H9 (cell line): ENCODE measurements at regions not wholly inside any gene's neighbourhood (a gene's known extent, or its start where the extent isn't known, plus 50 kb on each side); places are given as distances from the start of the nearest gene placed in this dataset.

Experiments
- DNase-seq: peaks from one replicate; pipeline ENCODE4 v3.0.0-alpha.2; 2017
- H2AFZ ChIP-seq: one replicate; pipeline ENCODE4 v1.6.1; 2013; ENCODE audit warnings: mild to moderate bottlenecking, low read length, control low read depth, moderate library complexity
- H2AK5ac ChIP-seq: 2 replicates; pipeline ENCODE4 v1.6.1; 2013; ENCODE audit warnings: low read length, control low read depth, mixed read lengths; ENCODE audit not compliant: insufficient read length
- H2BK120ac ChIP-seq: one replicate; pipeline ENCODE4 v1.6.1; 2013; ENCODE audit warnings: low read depth, mild to moderate bottlenecking, low read length, control low read depth, inconsistent platforms; ENCODE audit not compliant: poor library complexity, severe bottlenecking
- H2BK12ac ChIP-seq: 2 replicates; pipeline ENCODE4 v1.6.1; 2013; ENCODE audit warnings: low read length, control low read depth, mixed read lengths, low read depth; ENCODE audit not compliant: insufficient read length
- H2BK15ac ChIP-seq: 2 replicates; pipeline ENCODE4 v1.6.1; 2013; ENCODE audit warnings: low read depth, low read length, control low read depth
- H2BK20ac ChIP-seq: one replicate; pipeline ENCODE4 v1.6.1; 2013; ENCODE audit warnings: low read depth, mild to moderate bottlenecking, low read length, control low read depth, inconsistent platforms; ENCODE audit not compliant: poor library complexity, severe bottlenecking
- H2BK5ac ChIP-seq: 2 replicates; pipeline ENCODE4 v1.6.1; 2013; ENCODE audit warnings: low read length, control low read depth, mixed read lengths; ENCODE audit not compliant: insufficient read length
- H3K14ac ChIP-seq: 2 replicates; pipeline ENCODE4 v1.6.1; 2013; ENCODE audit warnings: low read length, control low read depth; ENCODE audit not compliant: insufficient read depth
- H3K18ac ChIP-seq: 2 replicates; pipeline ENCODE4 v1.6.1; 2013; ENCODE audit warnings: low read depth, mild to moderate bottlenecking, mixed read lengths, low read length, control low read depth; ENCODE audit not compliant: insufficient read length
- H3K23ac ChIP-seq: 2 replicates; pipeline ENCODE4 v1.6.1; 2013; ENCODE audit warnings: low read length, control low read depth, mixed read lengths, low read depth; ENCODE audit not compliant: insufficient read length
- H3K23me2 ChIP-seq: 2 replicates; pipeline ENCODE4 v1.6.1; 2013; ENCODE audit warnings: low read depth, mild to moderate bottlenecking, mixed read lengths, low read length, control low read depth; ENCODE audit not compliant: insufficient read length, poor library complexity, severe bottlenecking
- H3K27ac ChIP-seq: 2 replicates; pipeline ENCODE4 v1.5.1; 2013; ENCODE audit warnings: low read length, control low read depth, mixed read lengths, low read depth; ENCODE audit not compliant: insufficient read length
- H3K27me3 ChIP-seq: 2 replicates; pipeline ENCODE4 v1.6.1; 2013; ENCODE audit warnings: low read length, control low read depth, inconsistent platforms; ENCODE audit not compliant: insufficient read depth
- H3K4ac ChIP-seq: 2 replicates; pipeline ENCODE4 v1.6.1; 2013; ENCODE audit warnings: low read depth, mild to moderate bottlenecking, control low read depth, inconsistent platforms, low read length, moderate library complexity
- H3K4me1 ChIP-seq: 2 replicates; pipeline ENCODE4 v1.6.1; 2013; ENCODE audit warnings: low read length, control low read depth, inconsistent platforms; ENCODE audit not compliant: insufficient read depth
- H3K4me2 ChIP-seq: 2 replicates; pipeline ENCODE4 v1.6.1; 2013; ENCODE audit warnings: low read length, control low read depth, mixed read lengths; ENCODE audit not compliant: insufficient read length, insufficient read depth
- H3K56ac ChIP-seq: 2 replicates; pipeline ENCODE4 v1.6.1; 2013; ENCODE audit warnings: low read depth, mild to moderate bottlenecking, mixed read lengths, low read length, control low read depth; ENCODE audit not compliant: insufficient read length
- H3K79me1 ChIP-seq: 2 replicates; pipeline ENCODE4 v1.6.1; 2013; ENCODE audit warnings: low read depth, mild to moderate bottlenecking, moderate library complexity, low read length, control low read depth, inconsistent platforms; ENCODE audit not compliant: insufficient read depth, poor library complexity, severe bottlenecking
- H3K79me2 ChIP-seq: 2 replicates; pipeline ENCODE4 v1.6.1; 2013; ENCODE audit warnings: low read length, control low read depth, inconsistent platforms; ENCODE audit not compliant: insufficient read depth
- H3K9ac ChIP-seq: 2 replicates; pipeline ENCODE4 v1.6.1; 2013; ENCODE audit warnings: low read length, control low read depth, mixed read lengths; ENCODE audit not compliant: insufficient read length; ENCODE audit errors: extremely low read depth
- H3K9me3 ChIP-seq: one replicate; pipeline ENCODE4 v1.6.1; 2013; ENCODE audit warnings: low read depth, low read length, inconsistent platforms; ENCODE audit not compliant: control insufficient read depth
- H3T11ph ChIP-seq: one replicate; pipeline ENCODE4 v1.6.1; 2013; ENCODE audit warnings: mild to moderate bottlenecking, low read length, control low read depth, inconsistent platforms
- H4K20me1 ChIP-seq: one replicate; pipeline ENCODE4 v1.6.1; 2013; ENCODE audit not compliant: control insufficient read depth, insufficient read length, insufficient read depth
- H4K5ac ChIP-seq: 2 replicates; pipeline ENCODE4 v1.6.1; 2013; ENCODE audit warnings: low read depth, mild to moderate bottlenecking, mixed read lengths, low read length, control low read depth; ENCODE audit not compliant: insufficient read length
- H4K8ac ChIP-seq: replicated peaks from 2 replicates; pipeline ENCODE4 v1.6.1; 2013; ENCODE audit warnings: low read length, control low read depth, mixed read lengths, low read depth; ENCODE audit not compliant: insufficient read length
- H4K91ac ChIP-seq: 2 replicates; pipeline ENCODE4 v1.6.1; 2013; ENCODE audit warnings: low read depth, mild to moderate bottlenecking, moderate library complexity, mixed read lengths, low read length, control low read depth; ENCODE audit not compliant: insufficient read length
- H3K27ac Mint-ChIP-seq, 3 experiments: 2 replicates in 2 of 3; 3 replicates in 1 of 3; pipeline ENCODE4 v1.8.0; 2020 to 2021; ENCODE audit warnings: mixed read lengths in 3 of 3, mild to moderate bottlenecking in 1 of 3, moderate library complexity in 1 of 3
- H3K27me3 Mint-ChIP-seq: 2 replicates; pipeline ENCODE4 v1.8.0; 2021; ENCODE audit warnings: low read depth, mild to moderate bottlenecking, moderate library complexity, mixed read lengths
- H3K36me3 Mint-ChIP-seq, 3 experiments: 2 replicates in 2 of 3; 3 replicates in 1 of 3; pipeline ENCODE4 v1.8.0; 2020 to 2021; ENCODE audit warnings: low read depth in 3 of 3, mixed read lengths in 3 of 3; ENCODE audit not compliant: insufficient read depth in 1 of 3
- H3K4me1 Mint-ChIP-seq, 2 experiments: 2 replicates each; pipeline ENCODE4 v1.8.0; 2020; ENCODE audit warnings: mixed read lengths in 2 of 2
- H3K4me3 Mint-ChIP-seq, 2 experiments: 2 replicates in 1 of 2; 3 replicates in 1 of 2; pipeline ENCODE4 v1.8.0; 2020 to 2021; ENCODE audit warnings: mild to moderate bottlenecking in 2 of 2, mixed read lengths in 2 of 2, moderate library complexity in 1 of 2
- H3K9me3 Mint-ChIP-seq, 2 experiments: 2 replicates in 1 of 2; 3 replicates in 1 of 2; pipeline ENCODE4 v1.8.0; 2020; ENCODE audit warnings: mild to moderate bottlenecking in 2 of 2, mixed read lengths in 2 of 2, moderate library complexity in 1 of 2
- CTCF ChIP-seq: fragments of 200-600 bp; sonication (generic); conservative IDR thresholded peaks from 3 replicates; pipeline ENCODE4 v1.8.0; 2021; ENCODE audit warnings: antibody characterized with exemption, mild to moderate bottlenecking
- WGBS: extraction: QIAGEN DNeasy Blood & Tissue Kit; methylation state at CpG from one replicate; pipeline ENCODE4 v1.1.7; 2013; ENCODE audit warnings: missing lambda C conversion rate, low lambda C conversion rate, mixed read lengths; ENCODE audit not compliant: insufficient read length; ENCODE audit errors: extremely low coverage; 5-methylcytosine and 5-hydroxymethylcytosine counted together

DNA sequence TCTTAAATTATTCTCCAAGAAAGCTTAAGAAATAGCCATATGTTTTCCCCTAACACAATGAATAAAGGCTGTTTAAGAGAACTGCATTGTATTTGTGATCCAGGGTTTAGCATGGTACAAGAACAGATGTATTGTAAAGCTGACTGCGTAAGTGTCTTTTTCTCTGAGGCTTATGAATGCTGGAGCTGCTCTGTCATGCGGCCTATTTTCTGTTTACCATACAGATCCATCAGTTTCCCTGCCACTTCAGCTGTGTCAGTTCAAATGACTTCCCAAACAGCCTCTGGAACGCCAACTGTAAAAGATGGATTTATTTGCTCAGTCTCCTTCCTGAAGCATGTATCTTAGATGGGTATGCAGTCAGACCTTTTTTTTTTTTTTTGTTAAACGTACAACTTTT, 419.3 kb upstream of the HS3ST5 start:
- Mint-ChIP-seq H3K4me3 (no peak overlapping the region), H3K9me3 (peaks cover 3 to 4% of the 10 kb centered on the region in 2 experiments; a peak in 2 of 5 replicates), H3K27ac (no peak overlapping the region), H3K27me3 (no peaks in the 10 kb centered on the region), H3K4me1 (peaks cover 0 to 3% of the 10 kb centered on the region in 2 experiments; a peak in 2 of 4 replicates), H3K36me3 (no peaks in the 10 kb centered on the region)
- H3K79me2 ChIP-seq = no peaks in the 10 kb centered on the region
- H4K91ac ChIP-seq = no peak overlapping the region
- no peak overlapping the region for H3K18ac ChIP-seq
- no peak overlapping the region for H2AFZ ChIP-seq
- H2BK12ac ChIP-seq = no peak overlapping the region
- no peaks in the 10 kb centered on the region for H3K9me3 ChIP-seq
- H2BK15ac ChIP-seq = no peak overlapping the region
- no peaks in the 10 kb centered on the region for H3K27me3 ChIP-seq
- no peak overlapping the region for H2BK20ac ChIP-seq
- H4K20me1 ChIP-seq = no peaks in the 10 kb centered on the region
- H3K56ac ChIP-seq = no peak overlapping the region
- no peak overlapping the region for H3K14ac ChIP-seq
- no peak overlapping the region for H4K5ac ChIP-seq
- no peak overlapping the region for H4K8ac ChIP-seq
- H2BK5ac ChIP-seq = no peak overlapping the region
- no peak overlapping the region for H2AK5ac ChIP-seq
- TF ChIP-seq CTCF = no peak
- no peak overlapping the region for H2BK120ac ChIP-seq
- H3T11ph ChIP-seq = no peak overlapping the region
- H3K9ac ChIP-seq = no peak overlapping the region
- H3K27ac ChIP-seq = no peak overlapping the region
- H3K23me2 ChIP-seq = no peaks in the 10 kb centered on the region
- no peak overlapping the region for H3K4me2 ChIP-seq
- H3K23ac ChIP-seq = no peak overlapping the region
- no peak overlapping the region for H3K4ac ChIP-seq
- H3K4me1 ChIP-seq = no peaks in the 10 kb centered on the region; the same call in 1 of the 2 replicates
- WGBS = no CpG with 5 or more reads among the region's 4 CpGs
- no peaks in the 10 kb centered on the region for H3K79me1 ChIP-seq
- no peak for DNase-seq
